ENCODE measurements at regions not wholly inside any gene's neighbourhood (a gene's known extent, or its start where the extent isn't known, plus 50 kb on each side); places are given as distances from the start of the nearest gene placed in this dataset.

GRCh38 chr16:65294708-65295107, 172.8 kb upstream of the CDH11 start:
- no peak overlapping the region for H3K4me3 ChIP-seq (ENCODE audit: control insufficient read depth, low read depth, low read length)
- DNase-seq (ENCODE audit: low read depth): no peak
- no peak for TF ChIP-seq CTCF (conservative IDR thresholded peaks at IDR 0.05; ENCODE audit: control insufficient read depth, insufficient read depth, low read depth, low read length)

- no peak for DNase-seq (ENCODE audit: low read depth)
- no peak overlapping the region for H3K4me3 ChIP-seq (ENCODE audit: control insufficient read depth, low read depth, low read length)
- TF ChIP-seq CTCF (conservative IDR thresholded peaks at IDR 0.05; ENCODE audit: control insufficient read depth, insufficient read depth, low read depth, low read length): no peak
Measured at GRCh38 chr16:65294165-65294564, 172.3 kb upstream of the CDH11 start.

GRCh38 chr16:65289022-65289421, 167.2 kb upstream of the CDH11 start:
- DNase-seq (ENCODE audit: low read depth): no peak
- H3K4me3 ChIP-seq (ENCODE audit: control insufficient read depth, low read depth, low read length): no peak overlapping the region
- no peak for TF ChIP-seq CTCF (conservative IDR thresholded peaks at IDR 0.05; ENCODE audit: control insufficient read depth, insufficient read depth, low read depth, low read length)

- H3K4me3 ChIP-seq (ENCODE audit: control insufficient read depth, low read depth, low read length): no peak overlapping the region
- no peak for TF ChIP-seq CTCF (conservative IDR thresholded peaks at IDR 0.05; ENCODE audit: control insufficient read depth, insufficient read depth, low read depth, low read length)
- no peak for DNase-seq (ENCODE audit: low read depth)
Measured at GRCh38 chr16:65287307-65287706, 165.4 kb upstream of the CDH11 start.

GRCh38 chr16:65285128-65286048, 163.5 kb upstream of the CDH11 start:
- DNase-seq (ENCODE audit: low read depth): no peak
- no peak overlapping the region for H3K4me3 ChIP-seq (ENCODE audit: control insufficient read depth, low read depth, low read length)
- TF ChIP-seq CTCF (conservative IDR thresholded peaks at IDR 0.05; ENCODE audit: control insufficient read depth, insufficient read depth, low read depth, low read length): no peak

GRCh38 chr16:65284626-65285025, 162.8 kb upstream of the CDH11 start:
- no peak for TF ChIP-seq CTCF (conservative IDR thresholded peaks at IDR 0.05; ENCODE audit: control insufficient read depth, insufficient read depth, low read depth, low read length)
- peak; percentile 4 for DNase-seq (ENCODE audit: low read depth)
- H3K4me3 ChIP-seq (ENCODE audit: control insufficient read depth, low read depth, low read length): no peak overlapping the region

Data from fibroblast of mammary gland (primary cell).